Endothelial cell of umbilical vein (primary cell): ENCODE measurements at regions not wholly inside any gene's neighbourhood (a gene's known extent, or its start where the extent isn't known, plus 50 kb on each side); places are given as distances from the start of the nearest gene placed in this dataset.

Experiments used
- BruUV-seq: library from RNA; stranded (reverse); fragments of 400-500 nt; replicated peaks from 2 replicates; lab custom pipeline; 2021; lab: Mats Ljungman, UMichigan
- CTCF ChIA-PET: fragments of 300-600, 350-600 bp; sonication (Branson Sonifier 250); formaldehyde crosslinking; loops from one replicate; lab custom pipeline; 2021; ENCODE audit warnings: antibody characterized with exemption, inconsistent platforms; lab: Charles Lee
- POLR2A ChIA-PET: fragments of 300-600, 350-600 bp; sonication (Branson Sonifier 250); formaldehyde crosslinking; loops from one replicate; lab custom pipeline; 2021; ENCODE audit warnings: antibody characterized with exemption, inconsistent platforms; lab: Charles Lee
- DNase-seq: peaks from one replicate; pipeline ENCODE4 v3.0.0-alpha.2; 2011; ENCODE audit warnings: low read depth, low spot score
- FAIRE-seq: peaks from 2 replicates; lab custom pipeline; 2011; peaks lifted over from hg19 to GRCh38; lab: Jason Lieb, UNC
- H2AFZ ChIP-seq: 2 replicates; pipeline ENCODE4 v1.6.0; 2012; ENCODE audit warnings: low read depth, low read length, control low read depth, inconsistent platforms
- H3K27ac ChIP-seq: 2 replicates; pipeline ENCODE4 v1.5.1; 2011; ENCODE audit warnings: low read depth, mild to moderate bottlenecking, control low read depth, low read length, moderate library complexity; ENCODE audit not compliant: insufficient read depth
- H3K27me3 ChIP-seq, 2 experiments: 2 replicates each; pipeline versions ENCODE4 v1.6.0 to v1.6.1; 2011; ENCODE audit warnings: low read length in 2 of 2, mixed read lengths in 1 of 2; ENCODE audit not compliant: control insufficient read depth in 2 of 2, insufficient read depth in 2 of 2
- H3K36me3 ChIP-seq, 2 experiments: 2 replicates in 1 of 2; 3 replicates in 1 of 2; pipeline ENCODE4 v1.5.1; 2011; ENCODE audit warnings: low read length in 2 of 2, mild to moderate bottlenecking in 1 of 2, moderate library complexity in 1 of 2; ENCODE audit not compliant: control insufficient read depth in 2 of 2, insufficient read depth in 2 of 2; ENCODE audit errors: extremely low read depth in 1 of 2
- H3K4me1 ChIP-seq: 3 replicates; pipeline ENCODE4 v1.5.1; 2011; ENCODE audit warnings: mild to moderate bottlenecking, low read length; ENCODE audit not compliant: control insufficient read depth, insufficient read depth; ENCODE audit errors: extremely low read depth
- H3K4me2 ChIP-seq: 2 replicates; pipeline ENCODE4 v1.6.1; 2011; ENCODE audit warnings: low read length, control low read depth, mixed read lengths; ENCODE audit not compliant: insufficient read depth
- H3K4me3 ChIP-seq, 3 experiments: fragments of 200-600 bp in 1 of 3; sonication (generic), shearing (Covaris generic) in 1 of 3; replicated peaks in 1 of 3; 2 replicates each; pipeline ENCODE4 v1.5.1; 2011 to 2016; ENCODE audit warnings: control low read depth in 3 of 3, low read length in 3 of 3, mild to moderate bottlenecking in 2 of 3, inconsistent platforms in 1 of 3, low read depth in 1 of 3, moderate library complexity in 1 of 3; ENCODE audit not compliant: insufficient read depth in 1 of 3
- H3K79me2 ChIP-seq: 2 replicates; pipeline ENCODE4 v1.6.0; 2012; ENCODE audit warnings: low read length, inconsistent platforms; ENCODE audit not compliant: control insufficient read depth, insufficient read depth
- H3K9ac ChIP-seq: replicated peaks from 2 replicates; pipeline ENCODE3; 2011; ENCODE audit warnings: low read length, control low read depth; ENCODE audit not compliant: insufficient read depth; ENCODE audit errors: extremely low read depth
- H3K9me1 ChIP-seq: replicated peaks from 3 replicates; pipeline ENCODE4 v1.6.0; 2011; ENCODE audit warnings: mild to moderate bottlenecking, low read length; ENCODE audit not compliant: control insufficient read depth, insufficient read depth; ENCODE audit errors: extremely low read depth
- H3K9me3 ChIP-seq: replicated peaks from 2 replicates; pipeline ENCODE4 v1.5.1; 2012; ENCODE audit warnings: low read length, inconsistent platforms; ENCODE audit not compliant: control insufficient read depth, insufficient read depth
- H4K20me1 ChIP-seq: replicated peaks from 2 replicates; pipeline ENCODE3; 2011; ENCODE audit warnings: mild to moderate bottlenecking, low read length; ENCODE audit not compliant: control insufficient read depth, insufficient read depth; ENCODE audit errors: extremely low read depth
- CTCF ChIP-seq, 2 donors: IDR thresholded peaks; 1 replicate in 1 of 2; 2 replicates in 1 of 2; pipeline ENCODE4 v1.5.1; 2011; ENCODE audit warnings: low read length in 2 of 2, mild to moderate bottlenecking in 2 of 2, moderate library complexity in 2 of 2, control low read depth in 1 of 2, inconsistent platforms in 1 of 2, low read depth in 1 of 2; ENCODE audit not compliant: insufficient read depth in 1 of 2; ENCODE audit errors: extremely low read depth in 1 of 2
- FOS ChIP-seq: IDR thresholded peaks from 2 replicates; pipeline ENCODE4 v1.6.1; 2011; ENCODE audit warnings: mild to moderate bottlenecking, low read length, moderate library complexity, borderline replicate concordance; ENCODE audit not compliant: insufficient read depth
- MAX ChIP-seq: IDR thresholded peaks from 2 replicates; pipeline ENCODE4 v1.6.1; 2011; ENCODE audit not compliant: insufficient read depth, insufficient read length
- POLR2A ChIP-seq: IDR thresholded peaks from 2 replicates; pipeline ENCODE4 v1.6.1; 2012; ENCODE audit warnings: low read depth, mild to moderate bottlenecking, control low read depth, low read length
- POLR2AphosphoS5 ChIP-seq: IDR thresholded peaks from 2 replicates; pipeline ENCODE4 v1.6.1; 2012; ENCODE audit warnings: low read depth, mild to moderate bottlenecking, control low read depth, low read length, moderate library complexity; ENCODE audit not compliant: insufficient read depth
- dilution Hi-C: fragments of 300-500 bp; cut with MboI; formaldehyde crosslinking; loops from one replicate; pipeline ENCODE4 v1.15.0; 2019; ENCODE audit warnings: low sequenced_read_pairs; ENCODE audit not compliant: extremely low pct_ligation_motif_present
- intact Hi-C: fragments of 100-400 bp; cut with micrococcal nuclease; formaldehyde crosslinking; loops from one replicate; pipeline ENCODE4 v1.10.0; 2022

- ChIA-PET CTCF (interaction anchor here (0.9 to 1.1 kb wide), 2 partner anchors 12 to 1355 kb away, joined by 3 to 4 read pairs; no protein-coding TSS in a partner anchor), POLR2A (no interaction called here)
- intact Hi-C loops, result no loop called here
- peak overlapping the region; percentile 50 for H3K4me2 ChIP-seq
- dilution Hi-C loops, result no loop called here
- peak; percentile 63 for DNase-seq
- no peak for FAIRE-seq
- BruUV-seq, result no TSS peak
- H3K9me1 ChIP-seq, result no peaks in the 10 kb centered on the region
- H3K9ac ChIP-seq, result no peak overlapping the region
- no peaks in the 10 kb centered on the region for H4K20me1 ChIP-seq
- H3K9me3 ChIP-seq, result no peaks in the 10 kb centered on the region
- H3K4me1 ChIP-seq, result no peaks in the 10 kb centered on the region
- peak overlapping the region; percentile 6 for H2AFZ ChIP-seq
- TF ChIP-seq CTCF (IDR thresholded peaks at IDR 0.05; ENCODE audit: extremely low read depth in 1 of 2, insufficient read depth in 1 of 2, low read depth in 1 of 2, low read length in 2 of 2) (no peak), POLR2AphosphoS5 (no peak), FOS (no peak), POLR2A (no peak), MAX (no peak)
- H3K27ac ChIP-seq, result no peak overlapping the region
- no peaks in the 10 kb centered on the region for H3K27me3 ChIP-seq
- H3K4me3 ChIP-seq, result no peak overlapping the region
- no peaks in the 10 kb centered on the region for H3K79me2 ChIP-seq
- H3K36me3 ChIP-seq, result no peaks in the 10 kb centered on the region
These were observed 779.7 kb upstream of the PKDCC start for GRCh38 chr2:41267929-41268659.
